ENCODE measurements at regions not wholly inside any gene's neighbourhood (a gene's known extent, or its start where the extent isn't known, plus 50 kb on each side); places are given as distances from the start of the nearest gene placed in this dataset.

- no peak for DNase-seq (ENCODE audit: low spot score)
Measured at GRCh38 chr18:22330508-22330907, 87.2 kb downstream of the CTAGE1 start.

GRCh38 chr18:22325396-22325795, 92.3 kb downstream of the CTAGE1 start:
- DNase-seq (ENCODE audit: low spot score): no peak

- no peak for DNase-seq (ENCODE audit: low spot score)
Measured at GRCh38 chr18:22324191-22325131, 93.3 kb downstream of the CTAGE1 start.

- DNase-seq (ENCODE audit: low spot score): no peak
Measured at GRCh38 chr18:22322243-22322691, 95.4 kb downstream of the CTAGE1 start.

- no peak for DNase-seq (ENCODE audit: low spot score)
Measured at GRCh38 chr18:22320771-22321170, 96.9 kb downstream of the CTAGE1 start.

GRCh38 chr18:22320155-22320554, 97.6 kb downstream of the CTAGE1 start:
- no peak for DNase-seq (ENCODE audit: low spot score)

GRCh38 chr18:22318745-22319407, 98.8 kb downstream of the CTAGE1 start:
- no peak for DNase-seq (ENCODE audit: low spot score)

GRCh38 chr18:22314420-22314819, 103.3 kb downstream of the CTAGE1 start:
- no peak for DNase-seq (ENCODE audit: low spot score)

GRCh38 chr18:22314001-22314400, 103.7 kb downstream of the CTAGE1 start:
- DNase-seq (ENCODE audit: low spot score): no peak

GRCh38 chr18:22311301-22311700, 106.4 kb downstream of the CTAGE1 start:
- DNase-seq (ENCODE audit: low spot score): no peak

- no peak for DNase-seq (ENCODE audit: low spot score)
Measured at GRCh38 chr18:22309191-22309590, 108.5 kb downstream of the CTAGE1 start.

- peak; percentile 26 for DNase-seq (ENCODE audit: low spot score)
Measured at GRCh38 chr18:22307528-22307927, 110.2 kb downstream of the CTAGE1 start.

- DNase-seq (ENCODE audit: low spot score): no peak
Measured at GRCh38 chr18:22303927-22304326, 113.8 kb downstream of the CTAGE1 start.

- DNase-seq (ENCODE audit: low spot score): no peak
Measured at GRCh38 chr18:22302144-22302543, 115.6 kb downstream of the CTAGE1 start.

GRCh38 chr18:22300665-22301636, 116.8 kb downstream of the CTAGE1 start:
- no peak for DNase-seq (ENCODE audit: low spot score)

GRCh38 chr18:22297008-22297407, 120.7 kb downstream of the CTAGE1 start:
- DNase-seq (ENCODE audit: low spot score): no peak

GRCh38 chr18:22296304-22296703, 121.4 kb downstream of the CTAGE1 start:
- no peak for DNase-seq (ENCODE audit: low spot score)

GRCh38 chr18:22293417-22293816, 124.0 kb downstream of the GATA6 start:
- no peak for DNase-seq (ENCODE audit: low spot score)

GRCh38 chr18:22290004-22290403, 120.6 kb downstream of the GATA6 start:
- no peak for DNase-seq (ENCODE audit: low spot score)

- DNase-seq (ENCODE audit: low spot score): no peak
Measured at GRCh38 chr18:22286585-22286984, 117.2 kb downstream of the GATA6 start.

GRCh38 chr18:22285361-22286140, 116.2 kb downstream of the GATA6 start:
- DNase-seq (ENCODE audit: low spot score): no peak
